ENCODE measurements at regions not wholly inside any gene's neighbourhood (a gene's known extent, or its start where the extent isn't known, plus 50 kb on each side); places are given as distances from the start of the nearest gene placed in this dataset.

DNA sequence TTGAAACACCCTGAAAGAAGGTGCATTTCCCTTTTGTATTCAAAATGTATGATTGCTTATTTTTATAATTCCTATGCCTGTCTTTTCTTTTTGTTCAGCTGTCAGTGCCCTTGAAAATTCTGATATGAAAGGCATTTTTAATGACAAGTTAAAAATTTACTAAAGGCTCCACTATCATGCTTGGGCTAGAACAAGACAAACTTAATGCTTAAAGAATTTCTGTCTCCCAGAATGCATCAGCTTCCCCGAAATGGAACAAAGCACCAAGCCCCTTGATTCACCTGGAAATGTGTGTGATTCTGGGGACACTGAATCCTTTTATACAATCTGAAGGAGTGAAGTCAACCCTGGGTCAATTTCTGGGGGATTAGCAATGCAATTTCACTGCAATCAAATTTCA, 457.5 kb downstream of the LMO4 start:
- no peak overlapping the region for H3K4me3 ChIP-seq

DNA sequence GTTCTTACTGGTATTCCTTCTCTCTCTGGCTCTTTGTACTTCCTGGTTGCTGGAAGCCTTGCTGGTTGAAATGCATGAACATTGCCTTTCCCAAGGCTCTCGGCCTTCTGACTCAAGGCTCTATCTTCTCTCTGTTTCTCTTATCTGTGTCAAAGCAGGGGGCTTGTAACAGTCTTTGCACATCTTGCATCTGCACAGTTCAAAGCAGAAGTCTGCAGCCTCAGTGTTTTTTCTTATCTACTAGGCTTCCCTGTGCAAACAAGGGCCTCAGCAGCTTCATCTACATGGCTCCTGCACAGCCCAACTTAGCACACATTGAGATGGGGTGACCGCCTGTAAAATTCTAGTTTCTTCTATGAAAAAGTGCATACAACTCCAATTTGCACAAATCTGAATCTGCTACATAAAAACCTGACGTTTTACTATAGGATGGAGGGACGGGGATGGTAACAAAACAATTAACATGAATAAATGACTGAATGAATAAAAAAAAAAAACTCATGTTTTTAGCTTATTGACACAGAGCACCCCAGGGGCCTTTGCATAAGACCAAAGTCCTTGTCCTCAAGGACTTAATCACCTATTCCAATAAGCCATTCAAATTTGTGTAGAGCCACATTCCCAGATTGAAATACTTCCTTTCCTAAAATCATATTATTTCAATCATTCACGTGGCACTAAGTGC, 458.3 kb downstream of the LMO4 start:
- Histone ChIP-seq H3K4me1 (no peaks in the 10 kb centered on the region), H3K4me3 (no peak overlapping the region), H3K9me3 (no peaks in the 10 kb centered on the region), H3K27ac (no peak overlapping the region), H3K27me3 (replicated peaks in 1 of 7) (no peaks in the 10 kb centered on the region), H3K36me3 (no peaks in the 10 kb centered on the region)
- intact Hi-C loops (cut with DNase I; ENCODE audit: low total_unique reads) = no loop called here
- TF ChIP-seq POLR2A (IDR thresholded peaks at IDR 0.05) (no peak), POLR2AphosphoS5 (IDR thresholded peaks at IDR 0.05) (no peak)
- TF ChIP-seq, protein P1, sequence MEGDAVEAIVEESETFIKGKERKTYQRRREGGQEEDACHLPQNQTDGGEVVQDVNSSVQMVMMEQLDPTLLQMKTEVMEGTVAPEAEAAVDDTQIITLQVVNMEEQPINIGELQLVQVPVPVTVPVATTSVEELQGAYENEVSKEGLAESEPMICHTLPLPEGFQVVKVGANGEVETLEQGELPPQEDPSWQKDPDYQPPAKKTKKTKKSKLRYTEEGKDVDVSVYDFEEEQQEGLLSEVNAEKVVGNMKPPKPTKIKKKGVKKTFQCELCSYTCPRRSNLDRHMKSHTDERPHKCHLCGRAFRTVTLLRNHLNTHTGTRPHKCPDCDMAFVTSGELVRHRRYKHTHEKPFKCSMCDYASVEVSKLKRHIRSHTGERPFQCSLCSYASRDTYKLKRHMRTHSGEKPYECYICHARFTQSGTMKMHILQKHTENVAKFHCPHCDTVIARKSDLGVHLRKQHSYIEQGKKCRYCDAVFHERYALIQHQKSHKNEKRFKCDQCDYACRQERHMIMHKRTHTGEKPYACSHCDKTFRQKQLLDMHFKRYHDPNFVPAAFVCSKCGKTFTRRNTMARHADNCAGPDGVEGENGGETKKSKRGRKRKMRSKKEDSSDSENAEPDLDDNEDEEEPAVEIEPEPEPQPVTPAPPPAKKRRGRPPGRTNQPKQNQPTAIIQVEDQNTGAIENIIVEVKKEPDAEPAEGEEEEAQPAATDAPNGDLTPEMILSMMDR (IDR thresholded peaks at IDR 0.05 in 8 of 11, conservative IDR thresholded peaks at IDR 0.05 in 3 of 11) = no peak
- 72 to 87% (median 79%) methylated on average over 5 of the region's 5 CpGs for WGBS, 5 donors
- no peak for DNase-seq

More for the DNA sequence above, 457.5 kb downstream of the LMO4 start:
- H3K27ac ChIP-seq = no peak overlapping the region
- no peaks in the 10 kb centered on the region for H3K4me1 ChIP-seq
- no peaks in the 10 kb centered on the region for H3K9me3 ChIP-seq
- TF ChIP-seq, protein P1 (IDR thresholded peaks at IDR 0.05 in 8 of 11, conservative IDR thresholded peaks at IDR 0.05 in 3 of 11) = no peak
- no peak for TF ChIP-seq POLR2A (IDR thresholded peaks at IDR 0.05)
- TF ChIP-seq POLR2AphosphoS5 (IDR thresholded peaks at IDR 0.05) = no peak
- no peaks in the 10 kb centered on the region for H3K27me3 ChIP-seq (replicated peaks in 1 of 7)
- DNase-seq = no peak
- intact Hi-C loops (cut with DNase I; ENCODE audit: low total_unique reads) = no loop called here
- WGBS, 5 donors = 83 to 87% (median 84%) methylated on average over 1 of the region's 1 CpG
- no peaks in the 10 kb centered on the region for H3K36me3 ChIP-seq

DNA sequence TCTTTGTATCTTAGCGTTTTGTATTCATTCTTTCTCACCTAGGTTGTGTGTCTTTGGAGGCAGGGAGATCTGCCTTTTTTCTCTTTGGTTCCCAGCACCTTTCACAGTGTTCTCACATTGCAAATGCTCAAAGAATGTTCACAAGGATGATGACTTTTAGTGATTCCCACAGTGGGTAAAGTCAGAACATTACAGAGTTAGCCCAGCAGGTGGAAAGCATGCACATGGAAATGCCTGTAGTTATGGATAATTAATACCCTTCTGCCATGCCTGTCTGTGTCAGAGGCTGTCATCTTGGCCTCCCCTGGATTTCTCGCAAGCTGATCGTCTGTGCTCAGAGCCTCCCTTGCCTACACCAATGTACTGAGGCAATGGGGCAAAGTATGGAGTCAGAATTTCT, 458.9 kb downstream of the LMO4 start:
- no peak overlapping the region for H3K4me3 ChIP-seq
- no peaks in the 10 kb centered on the region for H3K27me3 ChIP-seq (replicated peaks in 1 of 7)
- no peaks in the 10 kb centered on the region for H3K36me3 ChIP-seq
- 55 to 64% (median 59%) methylated on average over 3 of the region's 3 CpGs for WGBS, 5 donors
- DNase-seq = no peak
- intact Hi-C loops (cut with DNase I; ENCODE audit: low total_unique reads) = no loop called here
- H3K9me3 ChIP-seq = no peaks in the 10 kb centered on the region
- TF ChIP-seq POLR2AphosphoS5 (IDR thresholded peaks at IDR 0.05) (no peak), POLR2A (IDR thresholded peaks at IDR 0.05) (no peak)
- TF ChIP-seq, protein P1 (IDR thresholded peaks at IDR 0.05 in 8 of 11, conservative IDR thresholded peaks at IDR 0.05 in 3 of 11) = no peak
- H3K27ac ChIP-seq = no peak overlapping the region
- H3K4me1 ChIP-seq = no peaks in the 10 kb centered on the region

DNA sequence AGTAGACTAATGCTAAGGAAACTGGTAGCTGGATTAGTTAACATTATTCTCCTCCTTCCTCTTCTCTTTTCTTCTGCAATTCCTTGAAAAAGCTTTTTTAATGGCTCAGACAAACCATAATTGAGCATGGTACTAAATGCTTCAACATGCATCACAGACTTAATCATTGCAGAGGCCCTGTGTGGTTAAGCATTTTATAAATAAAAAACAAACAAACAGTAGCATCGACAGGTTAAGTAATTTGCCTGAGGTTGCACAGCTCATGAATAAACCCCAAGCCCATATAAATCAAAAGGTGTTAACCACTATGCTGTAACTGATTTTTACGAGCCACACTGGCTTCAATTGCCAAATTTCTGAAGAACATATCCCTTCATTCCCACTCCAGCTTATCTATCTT, 462.1 kb downstream of the LMO4 start:
- no peak for TF ChIP-seq POLR2AphosphoS5 (IDR thresholded peaks at IDR 0.05)
- intact Hi-C loops (cut with DNase I; ENCODE audit: low total_unique reads) = no loop called here
- H3K4me3 ChIP-seq = no peak overlapping the region
- WGBS, 5 donors = 68 to 85% (median 74%) methylated on average over 2 of the region's 2 CpGs
- no peak for DNase-seq
- H3K27ac ChIP-seq = no peak overlapping the region
- H3K27me3 ChIP-seq (replicated peaks in 1 of 7) = no peaks in the 10 kb centered on the region
- H3K9me3 ChIP-seq = no peaks in the 10 kb centered on the region
- no peaks in the 10 kb centered on the region for H3K36me3 ChIP-seq
- no peaks in the 10 kb centered on the region for H3K4me1 ChIP-seq
